GM23338 (cell line): ENCODE measurements at regions not wholly inside any gene's neighbourhood (a gene's known extent, or its start where the extent isn't known, plus 50 kb on each side); places are given as distances from the start of the nearest gene placed in this dataset.

Experiments used
- CTCF ChIP-seq, 2 experiments: fragments of 200-600 bp in 1 of 2; sonication (generic) in 1 of 2; conservative IDR thresholded peaks; 2 replicates each; pipeline versions ENCODE4 v1.5.1 to v1.6.1; 2016 to 2017; ENCODE audit warnings: antibody characterized with exemption in 2 of 2, low read depth in 2 of 2, mild to moderate bottlenecking in 2 of 2, moderate library complexity in 1 of 2
- EZH2 ChIP-seq: fragments of 200-600 bp; sonication (generic); IDR thresholded peaks from one replicate; pipeline ENCODE4 v1.8.0; 2017; ENCODE audit warnings: antibody characterized with exemption, mild to moderate bottlenecking, low read depth; ENCODE audit not compliant: unreplicated experiment
- EZH2phosphoT487 ChIP-seq: fragments of 200-600 bp; sonication (generic); IDR thresholded peaks from one replicate; pipeline ENCODE4 v1.8.1; 2018; ENCODE audit warnings: antibody characterized with exemption; ENCODE audit not compliant: unreplicated experiment

GRCh38 chr6:92174398-92175073 lies 1244.8 kb downstream of the EPHA7 start:
- TF ChIP-seq CTCF (conservative IDR thresholded peaks at IDR 0.05; ENCODE audit: low read depth in 2 of 2) (no peak), EZH2 (no peak), EZH2phosphoT487 (no peak)
